ENCODE measurements at regions not wholly inside any gene's neighbourhood (a gene's known extent, or its start where the extent isn't known, plus 50 kb on each side); places are given as distances from the start of the nearest gene placed in this dataset.

- TF ChIP-seq POLR2A (IDR thresholded peaks at IDR 0.05; ENCODE audit: low read depth, low read length) (no peak), EZH2 (IDR thresholded peaks at IDR 0.05; ENCODE audit: borderline replicate concordance, low read depth, low read length, severe bottlenecking) (no peak), POLR2AphosphoS5 (IDR thresholded peaks at IDR 0.05; ENCODE audit: insufficient read depth, low read depth, low read length) (no peak), JUN (IDR thresholded peaks at IDR 0.05; ENCODE audit: borderline replicate concordance, insufficient read depth, insufficient read length, low read depth) (no peak)
- TF ChIP-seq, protein P1, sequence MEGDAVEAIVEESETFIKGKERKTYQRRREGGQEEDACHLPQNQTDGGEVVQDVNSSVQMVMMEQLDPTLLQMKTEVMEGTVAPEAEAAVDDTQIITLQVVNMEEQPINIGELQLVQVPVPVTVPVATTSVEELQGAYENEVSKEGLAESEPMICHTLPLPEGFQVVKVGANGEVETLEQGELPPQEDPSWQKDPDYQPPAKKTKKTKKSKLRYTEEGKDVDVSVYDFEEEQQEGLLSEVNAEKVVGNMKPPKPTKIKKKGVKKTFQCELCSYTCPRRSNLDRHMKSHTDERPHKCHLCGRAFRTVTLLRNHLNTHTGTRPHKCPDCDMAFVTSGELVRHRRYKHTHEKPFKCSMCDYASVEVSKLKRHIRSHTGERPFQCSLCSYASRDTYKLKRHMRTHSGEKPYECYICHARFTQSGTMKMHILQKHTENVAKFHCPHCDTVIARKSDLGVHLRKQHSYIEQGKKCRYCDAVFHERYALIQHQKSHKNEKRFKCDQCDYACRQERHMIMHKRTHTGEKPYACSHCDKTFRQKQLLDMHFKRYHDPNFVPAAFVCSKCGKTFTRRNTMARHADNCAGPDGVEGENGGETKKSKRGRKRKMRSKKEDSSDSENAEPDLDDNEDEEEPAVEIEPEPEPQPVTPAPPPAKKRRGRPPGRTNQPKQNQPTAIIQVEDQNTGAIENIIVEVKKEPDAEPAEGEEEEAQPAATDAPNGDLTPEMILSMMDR (IDR thresholded peaks at IDR 0.05; ENCODE audit: extremely low read depth in 1 of 2, insufficient read depth in 1 of 2, low read depth in 1 of 2, low read length in 2 of 2): no peak
- TF ChIP-seq, protein P2, sequence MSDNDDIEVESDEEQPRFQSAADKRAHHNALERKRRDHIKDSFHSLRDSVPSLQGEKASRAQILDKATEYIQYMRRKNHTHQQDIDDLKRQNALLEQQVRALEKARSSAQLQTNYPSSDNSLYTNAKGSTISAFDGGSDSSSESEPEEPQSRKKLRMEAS (IDR thresholded peaks at IDR 0.05; ENCODE audit: insufficient read depth, insufficient read length): no peak
Measured at GRCh38 chr2:151020411-151020810, 241.3 kb downstream of the RBM43 start.

Data from endothelial cell of umbilical vein (primary cell).